ENCODE measurements at regions not wholly inside any gene's neighbourhood (a gene's known extent, or its start where the extent isn't known, plus 50 kb on each side); places are given as distances from the start of the nearest gene placed in this dataset.

GRCh38 chr12:54736549-54736948, 88.4 kb upstream of the DCD start:
- Histone ChIP-seq H3K27me3 (ENCODE audit: insufficient read depth, poor library complexity, severe bottlenecking) (no peaks in the 10 kb centered on the region), H3K4me1 (ENCODE audit: insufficient read depth, poor library complexity, severe bottlenecking) (no peaks in the 10 kb centered on the region), H3K4me3 (ENCODE audit: severe bottlenecking) (no peak overlapping the region), H3K36me3 (ENCODE audit: low read depth) (no peaks in the 10 kb centered on the region), H3K27ac (ENCODE audit: poor library complexity, severe bottlenecking) (no peak overlapping the region), H3K9me3 (ENCODE audit: severe bottlenecking) (no peaks in the 10 kb centered on the region)
- ATAC-seq (ENCODE audit: low read depth) (no peak), DNase-seq (ENCODE audit: low spot score) (no peak)
- no peak for TF ChIP-seq CTCF (IDR thresholded peaks at IDR 0.05; ENCODE audit: poor library complexity, severe bottlenecking)

- Histone ChIP-seq H3K27ac (ENCODE audit: poor library complexity, severe bottlenecking) (no peak overlapping the region), H3K9me3 (ENCODE audit: severe bottlenecking) (no peaks in the 10 kb centered on the region), H3K36me3 (ENCODE audit: low read depth) (no peaks in the 10 kb centered on the region), H3K4me3 (ENCODE audit: severe bottlenecking) (no peak overlapping the region), H3K4me1 (ENCODE audit: insufficient read depth, poor library complexity, severe bottlenecking) (no peaks in the 10 kb centered on the region), H3K27me3 (ENCODE audit: insufficient read depth, poor library complexity, severe bottlenecking) (peaks cover 2% of the 10 kb centered on the region)
- DNase-seq (ENCODE audit: low spot score) (no peak), ATAC-seq (ENCODE audit: low read depth) (no peak)
- TF ChIP-seq CTCF (IDR thresholded peaks at IDR 0.05; ENCODE audit: poor library complexity, severe bottlenecking) = no peak
These were observed 86.2 kb upstream of the DCD start for GRCh38 chr12:54734196-54734950.

GRCh38 chr12:54725233-54725843, 77.2 kb upstream of the DCD start:
- H3K4me3 ChIP-seq (ENCODE audit: severe bottlenecking) = no peak overlapping the region
- H3K9me3 ChIP-seq (ENCODE audit: severe bottlenecking) = no peaks in the 10 kb centered on the region
- no peak overlapping the region for H3K27ac ChIP-seq (ENCODE audit: poor library complexity, severe bottlenecking)
- ATAC-seq (ENCODE audit: low read depth) (0 out of 3 replicates have a peak, but pooled peaks have one; percentile 17), DNase-seq (ENCODE audit: low spot score) (no peak)
- peak; percentile 51 for TF ChIP-seq CTCF (IDR thresholded peaks at IDR 0.05; ENCODE audit: poor library complexity, severe bottlenecking)
- H3K36me3 ChIP-seq (ENCODE audit: low read depth) = no peaks in the 10 kb centered on the region
- no peaks in the 10 kb centered on the region for H3K4me1 ChIP-seq (ENCODE audit: insufficient read depth, poor library complexity, severe bottlenecking)
- peaks cover 5% of the 10 kb centered on the region for H3K27me3 ChIP-seq (ENCODE audit: insufficient read depth, poor library complexity, severe bottlenecking)

- Histone ChIP-seq H3K36me3 (ENCODE audit: low read depth) (no peaks in the 10 kb centered on the region), H3K9me3 (ENCODE audit: severe bottlenecking) (no peaks in the 10 kb centered on the region), H3K4me1 (ENCODE audit: insufficient read depth, poor library complexity, severe bottlenecking) (no peaks in the 10 kb centered on the region), H3K27me3 (ENCODE audit: insufficient read depth, poor library complexity, severe bottlenecking) (peaks cover 8% of the 10 kb centered on the region), H3K4me3 (ENCODE audit: severe bottlenecking) (no peak overlapping the region), H3K27ac (ENCODE audit: poor library complexity, severe bottlenecking) (no peak overlapping the region)
- peak; percentile 55 for TF ChIP-seq CTCF (IDR thresholded peaks at IDR 0.05; ENCODE audit: poor library complexity, severe bottlenecking)
- ATAC-seq (ENCODE audit: low read depth) (no peak), DNase-seq (ENCODE audit: low spot score) (no peak)
These were observed 75.5 kb upstream of the DCD start for GRCh38 chr12:54723379-54724256.

All from RWPE2 (cell line).